HUES6 (cell line): ENCODE measurements at regions not wholly inside any gene's neighbourhood (a gene's known extent, or its start where the extent isn't known, plus 50 kb on each side); places are given as distances from the start of the nearest gene placed in this dataset.
A peak's percentile ranks its signal among the peaks of the same experiment; 100 is the strongest.

Source experiments
- H3K27ac ChIP-seq: 2 replicates; pipeline ENCODE4 v1.7.0; 2013; ENCODE audit warnings: low read depth, mild to moderate bottlenecking, low read length, inconsistent platforms
- H3K27me3 ChIP-seq: 2 replicates; pipeline ENCODE4 v1.6.1; 2013; ENCODE audit warnings: low read length; ENCODE audit not compliant: control insufficient read depth, insufficient read depth
- H3K36me3 ChIP-seq: 2 replicates; pipeline ENCODE4 v1.6.1; 2013; ENCODE audit warnings: low read length; ENCODE audit not compliant: control insufficient read depth, insufficient read depth
- H3K4me1 ChIP-seq: 2 replicates; pipeline ENCODE4 v1.6.1; 2013; ENCODE audit warnings: low read length; ENCODE audit not compliant: control insufficient read depth, insufficient read depth
- H3K4me3 ChIP-seq: 2 replicates; pipeline ENCODE4 v1.5.1; 2013; ENCODE audit warnings: low read depth, low read length
- H3K9ac ChIP-seq: one replicate; pipeline ENCODE4 v1.6.1; 2013; ENCODE audit warnings: mild to moderate bottlenecking, low read length
- H3K9me3 ChIP-seq: 2 replicates; pipeline ENCODE4 v1.6.1; 2013; ENCODE audit warnings: low read depth, low read length; ENCODE audit not compliant: control insufficient read depth, insufficient read depth

GRCh38 chr3:88000853-88001252, 58.0 kb downstream of the CGGBP1 start:
- no peak overlapping the region for H3K9ac ChIP-seq
- peak overlapping the region; percentile 25; the same call in 1 of the 2 replicates for H3K4me3 ChIP-seq
- H3K27ac ChIP-seq: no peak overlapping the region
- H3K4me1 ChIP-seq: no peaks in the 10 kb centered on the region
- no peaks in the 10 kb centered on the region for H3K36me3 ChIP-seq
- no peaks in the 10 kb centered on the region for H3K27me3 ChIP-seq
- no peaks in the 10 kb centered on the region for H3K9me3 ChIP-seq

GRCh38 chr3:87997966-87998365, 60.8 kb downstream of the CGGBP1 start:
- Histone ChIP-seq H3K27ac (no peak overlapping the region), H3K27me3 (no peaks in the 10 kb centered on the region), H3K9me3 (no peaks in the 10 kb centered on the region), H3K4me1 (no peaks in the 10 kb centered on the region), H3K36me3 (no peaks in the 10 kb centered on the region), H3K4me3 (no peak overlapping the region), H3K9ac (no peak overlapping the region)

- H3K36me3 ChIP-seq: no peaks in the 10 kb centered on the region
- no peaks in the 10 kb centered on the region for H3K4me1 ChIP-seq
- no peak overlapping the region for H3K9ac ChIP-seq
- H3K27me3 ChIP-seq: no peaks in the 10 kb centered on the region
- no peaks in the 10 kb centered on the region for H3K9me3 ChIP-seq
- no peak overlapping the region for H3K27ac ChIP-seq
- no peak overlapping the region for H3K4me3 ChIP-seq
These were observed 61.5 kb downstream of the CGGBP1 start for GRCh38 chr3:87997298-87997697.

- no peak overlapping the region for H3K4me3 ChIP-seq
- H3K27me3 ChIP-seq: no peaks in the 10 kb centered on the region
- H3K4me1 ChIP-seq: no peaks in the 10 kb centered on the region
- H3K9me3 ChIP-seq: no peaks in the 10 kb centered on the region
- no peaks in the 10 kb centered on the region for H3K36me3 ChIP-seq
- no peak overlapping the region for H3K9ac ChIP-seq
- no peak overlapping the region for H3K27ac ChIP-seq
These were observed 61.9 kb downstream of the CGGBP1 start for GRCh38 chr3:87996882-87997281.

GRCh38 chr3:87993566-87993965, 65.2 kb downstream of the CGGBP1 start:
- Histone ChIP-seq H3K4me1 (0 out of 2 replicates have a peak, but pooled peaks cover 4% of the 10 kb centered on the region), H3K4me3 (no peak overlapping the region), H3K27ac (no peak overlapping the region), H3K9me3 (no peaks in the 10 kb centered on the region), H3K9ac (no peak overlapping the region), H3K36me3 (no peaks in the 10 kb centered on the region), H3K27me3 (no peaks in the 10 kb centered on the region)

- Histone ChIP-seq H3K4me3 (no peak overlapping the region), H3K4me1 (peaks cover 10% of the 10 kb centered on the region; the same call in 1 of the 2 replicates), H3K9ac (no peak overlapping the region), H3K36me3 (no peaks in the 10 kb centered on the region), H3K9me3 (no peaks in the 10 kb centered on the region), H3K27ac (peak overlapping the region; percentile 73; the same call in 1 of the 2 replicates), H3K27me3 (no peaks in the 10 kb centered on the region)
These were observed 70.9 kb downstream of the CGGBP1 start for GRCh38 chr3:87987952-87988351.

GRCh38 chr3:87982421-87982820, 76.4 kb downstream of the CGGBP1 start:
- Histone ChIP-seq H3K4me1 (no peaks in the 10 kb centered on the region), H3K9me3 (peaks cover 18% of the 10 kb centered on the region), H3K36me3 (no peaks in the 10 kb centered on the region), H3K4me3 (no peak overlapping the region), H3K9ac (no peak overlapping the region), H3K27me3 (no peaks in the 10 kb centered on the region), H3K27ac (no peak overlapping the region)

GRCh38 chr3:87979527-87979926, 79.3 kb downstream of the CGGBP1 start:
- Histone ChIP-seq H3K9me3 (peaks cover 18% of the 10 kb centered on the region), H3K27ac (no peak overlapping the region), H3K4me3 (no peak overlapping the region), H3K27me3 (no peaks in the 10 kb centered on the region), H3K4me1 (no peaks in the 10 kb centered on the region), H3K36me3 (no peaks in the 10 kb centered on the region), H3K9ac (no peak overlapping the region)

GRCh38 chr3:87977765-87978164, 81.0 kb downstream of the CGGBP1 start:
- H3K27me3 ChIP-seq: no peaks in the 10 kb centered on the region
- H3K4me3 ChIP-seq: no peak overlapping the region
- H3K4me1 ChIP-seq: no peaks in the 10 kb centered on the region
- H3K9me3 ChIP-seq: peaks cover 18% of the 10 kb centered on the region
- H3K9ac ChIP-seq: no peak overlapping the region
- no peaks in the 10 kb centered on the region for H3K36me3 ChIP-seq
- no peak overlapping the region for H3K27ac ChIP-seq

GRCh38 chr3:87975716-87976115, 83.1 kb downstream of the CGGBP1 start:
- no peaks in the 10 kb centered on the region for H3K36me3 ChIP-seq
- no peaks in the 10 kb centered on the region for H3K4me1 ChIP-seq
- H3K4me3 ChIP-seq: no peak overlapping the region
- no peak overlapping the region for H3K9ac ChIP-seq
- H3K27me3 ChIP-seq: no peaks in the 10 kb centered on the region
- H3K27ac ChIP-seq: no peak overlapping the region
- H3K9me3 ChIP-seq: peaks cover 17% of the 10 kb centered on the region

- Histone ChIP-seq H3K4me3 (no peak overlapping the region), H3K27ac (no peak overlapping the region), H3K9ac (no peak overlapping the region), H3K4me1 (no peaks in the 10 kb centered on the region), H3K9me3 (peaks cover 7% of the 10 kb centered on the region), H3K36me3 (no peaks in the 10 kb centered on the region), H3K27me3 (no peaks in the 10 kb centered on the region)
These were observed 84.9 kb downstream of the CGGBP1 start for GRCh38 chr3:87973906-87974305.

- Histone ChIP-seq H3K4me3 (no peak overlapping the region), H3K9me3 (peaks cover 18% of the 10 kb centered on the region), H3K36me3 (no peaks in the 10 kb centered on the region), H3K9ac (no peak overlapping the region), H3K4me1 (no peaks in the 10 kb centered on the region), H3K27ac (no peak overlapping the region), H3K27me3 (no peaks in the 10 kb centered on the region)
These were observed 89.2 kb downstream of the CGGBP1 start for GRCh38 chr3:87969620-87970019.
